Calu3 (cell line): ENCODE measurements at regions not wholly inside any gene's neighbourhood (a gene's known extent, or its start where the extent isn't known, plus 50 kb on each side); places are given as distances from the start of the nearest gene placed in this dataset.

ENCODE experiments used
- BruUV-seq: library from RNA; stranded (reverse); fragments of 400-500 nt; replicated peaks from 2 replicates; lab custom pipeline; 2021; lab: Mats Ljungman, UMichigan
- CTCF ChIA-PET: fragments of 300-600 bp; sonication (Branson Sonifier 250); formaldehyde crosslinking; loops from one replicate; lab custom pipeline; 2022; ENCODE audit warnings: antibody characterized with exemption; lab: Charles Lee
- DNase-seq: peaks from one replicate; pipeline ENCODE4 v3.0.0; 2022
- H3K27ac Mint-ChIP-seq: one replicate; pipeline ENCODE4 v1.8.0; 2022; ENCODE audit warnings: mixed read lengths; ENCODE audit not compliant: unreplicated experiment
- H3K27me3 Mint-ChIP-seq: one replicate; pipeline ENCODE4 v1.8.0; 2022; ENCODE audit warnings: mixed read lengths; ENCODE audit not compliant: unreplicated experiment
- H3K36me3 Mint-ChIP-seq: one replicate; pipeline ENCODE4 v1.8.0; 2022; ENCODE audit warnings: mild to moderate bottlenecking, moderate library complexity, mixed read lengths; ENCODE audit not compliant: insufficient read depth, unreplicated experiment
- H3K4me1 Mint-ChIP-seq: one replicate; pipeline ENCODE4 v1.8.0; 2022; ENCODE audit warnings: mild to moderate bottlenecking, low read depth, mixed read lengths; ENCODE audit not compliant: unreplicated experiment
- H3K4me3 Mint-ChIP-seq: one replicate; pipeline ENCODE4 v1.8.0; 2022; ENCODE audit warnings: mild to moderate bottlenecking, low read depth, moderate library complexity, mixed read lengths; ENCODE audit not compliant: unreplicated experiment
- H3K9me3 Mint-ChIP-seq: one replicate; pipeline ENCODE4 v1.8.0; 2022; ENCODE audit warnings: low read depth, mixed read lengths; ENCODE audit not compliant: unreplicated experiment
- intact Hi-C: fragments of 100-400 bp; cut with micrococcal nuclease; formaldehyde crosslinking; loops from one replicate; pipeline ENCODE4 v1.10.0; 2022; ENCODE audit not compliant: unreplicated experiment
- TF ChIP-seq, protein P1 (sequence below): fragments of 200-600 bp; IDR thresholded peaks from one replicate; pipeline ENCODE4 v1.8.0; 2022; ENCODE audit warnings: antibody characterized with exemption; ENCODE audit not compliant: unreplicated experiment

DNA sequence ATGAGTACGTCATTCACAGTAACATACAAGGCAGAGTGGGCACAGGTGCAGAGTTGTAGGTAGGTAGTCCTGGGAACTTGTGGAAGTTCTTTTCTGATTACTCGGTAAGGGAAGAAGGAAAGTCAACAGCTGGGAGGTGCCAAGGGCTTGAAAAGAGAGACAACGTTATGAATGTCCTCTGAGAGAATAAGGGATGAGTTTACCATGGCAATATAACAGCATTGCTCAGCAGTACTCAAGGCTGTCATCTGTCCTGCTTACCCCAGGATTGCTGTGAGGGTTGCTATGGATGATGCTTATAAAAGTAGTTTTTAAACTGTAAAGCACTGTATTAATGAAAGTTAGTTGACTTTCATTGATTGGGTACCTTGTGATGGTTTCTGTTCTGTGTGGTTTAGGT is 369.1 kb upstream of the SGCD start:
- no peak for DNase-seq
- Mint-ChIP-seq H3K27ac (no peak overlapping the region), H3K4me1 (no peaks in the 10 kb centered on the region), H3K27me3 (no peaks in the 10 kb centered on the region), H3K4me3 (no peak overlapping the region), H3K36me3 (no peaks in the 10 kb centered on the region), H3K9me3 (no peaks in the 10 kb centered on the region)
- TF ChIP-seq, protein P1, sequence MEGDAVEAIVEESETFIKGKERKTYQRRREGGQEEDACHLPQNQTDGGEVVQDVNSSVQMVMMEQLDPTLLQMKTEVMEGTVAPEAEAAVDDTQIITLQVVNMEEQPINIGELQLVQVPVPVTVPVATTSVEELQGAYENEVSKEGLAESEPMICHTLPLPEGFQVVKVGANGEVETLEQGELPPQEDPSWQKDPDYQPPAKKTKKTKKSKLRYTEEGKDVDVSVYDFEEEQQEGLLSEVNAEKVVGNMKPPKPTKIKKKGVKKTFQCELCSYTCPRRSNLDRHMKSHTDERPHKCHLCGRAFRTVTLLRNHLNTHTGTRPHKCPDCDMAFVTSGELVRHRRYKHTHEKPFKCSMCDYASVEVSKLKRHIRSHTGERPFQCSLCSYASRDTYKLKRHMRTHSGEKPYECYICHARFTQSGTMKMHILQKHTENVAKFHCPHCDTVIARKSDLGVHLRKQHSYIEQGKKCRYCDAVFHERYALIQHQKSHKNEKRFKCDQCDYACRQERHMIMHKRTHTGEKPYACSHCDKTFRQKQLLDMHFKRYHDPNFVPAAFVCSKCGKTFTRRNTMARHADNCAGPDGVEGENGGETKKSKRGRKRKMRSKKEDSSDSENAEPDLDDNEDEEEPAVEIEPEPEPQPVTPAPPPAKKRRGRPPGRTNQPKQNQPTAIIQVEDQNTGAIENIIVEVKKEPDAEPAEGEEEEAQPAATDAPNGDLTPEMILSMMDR = no peak
- intact Hi-C loops = no loop called here
- BruUV-seq = no TSS peak
- CTCF ChIA-PET = no interaction called here

DNA sequence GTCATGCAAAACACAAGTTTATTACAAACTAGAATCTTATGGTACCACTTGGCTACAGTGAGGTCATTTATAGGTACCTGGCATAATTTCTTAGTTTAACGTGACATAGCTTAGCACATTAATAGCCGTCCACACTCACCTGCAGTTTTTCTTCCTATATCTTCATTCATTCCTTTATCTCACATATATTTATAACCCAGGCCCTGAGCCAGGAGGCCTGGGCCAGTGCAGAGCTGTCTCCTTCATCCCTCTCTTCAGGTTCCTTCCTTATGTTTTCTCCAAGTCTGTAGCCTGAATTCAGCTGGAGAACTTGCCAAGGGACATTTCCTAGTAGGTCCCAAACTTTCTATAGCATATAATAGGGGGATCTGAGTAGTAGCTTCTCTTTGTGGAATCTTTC is 367.9 kb upstream of the SGCD start:
- intact Hi-C loops = no loop called here
- DNase-seq = no peak
- TF ChIP-seq, protein P1 = no peak
- no peaks in the 10 kb centered on the region for H3K27me3 Mint-ChIP-seq
- CTCF ChIA-PET = interaction anchor here (0.8 kb wide), 1 partner anchor 11 kb away, joined by 3 read pairs; no protein-coding TSS in a partner anchor
- H3K4me1 Mint-ChIP-seq = no peaks in the 10 kb centered on the region
- no peaks in the 10 kb centered on the region for H3K9me3 Mint-ChIP-seq
- H3K4me3 Mint-ChIP-seq = no peak overlapping the region
- no TSS peak for BruUV-seq
- no peak overlapping the region for H3K27ac Mint-ChIP-seq
- H3K36me3 Mint-ChIP-seq = no peaks in the 10 kb centered on the region

DNA sequence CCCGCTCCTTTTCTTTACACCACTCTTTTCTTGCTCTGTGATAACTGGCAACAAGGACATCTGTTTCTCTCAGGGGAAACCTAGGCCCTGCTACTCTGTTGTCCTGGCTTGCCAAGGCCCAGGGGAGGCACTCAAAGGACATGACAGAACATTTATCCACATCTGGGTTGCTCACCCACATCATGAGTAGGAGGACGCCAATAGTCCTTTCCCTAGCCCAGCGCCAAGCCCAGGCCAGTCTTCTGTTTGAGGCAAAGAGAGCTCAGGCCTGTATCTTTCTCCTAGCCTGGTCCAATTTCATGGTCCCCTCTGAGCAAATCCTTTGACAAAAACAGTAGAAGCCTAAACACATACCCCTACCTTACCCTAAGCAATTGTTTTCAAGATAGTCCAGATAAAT is 366.8 kb upstream of the SGCD start:
- Mint-ChIP-seq H3K27ac (no peak overlapping the region), H3K27me3 (no peaks in the 10 kb centered on the region), H3K9me3 (no peaks in the 10 kb centered on the region), H3K4me3 (no peak overlapping the region), H3K36me3 (no peaks in the 10 kb centered on the region), H3K4me1 (no peaks in the 10 kb centered on the region)
- TF ChIP-seq, protein P1 = no peak
- DNase-seq = no peak
- CTCF ChIA-PET = no interaction called here
- BruUV-seq = no TSS peak
- intact Hi-C loops = no loop called here

DNA sequence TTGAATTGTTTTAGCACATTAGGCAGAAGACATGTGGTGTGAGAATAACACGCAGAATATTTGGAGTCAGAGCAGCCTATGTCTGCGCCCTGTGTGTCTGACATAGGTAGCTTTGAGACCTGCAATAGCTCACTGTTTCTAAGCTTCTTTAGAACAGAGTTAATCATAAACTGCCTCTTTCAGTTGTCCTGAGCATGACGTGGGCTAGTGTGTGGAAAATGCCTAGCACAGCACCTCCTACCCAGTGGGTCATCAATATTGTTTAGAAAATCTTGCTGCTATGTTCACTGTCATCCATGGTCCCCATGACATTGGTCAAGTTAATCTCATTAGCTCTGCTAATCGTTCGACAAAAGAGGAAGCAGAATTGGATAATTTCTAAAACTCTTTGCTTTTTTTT is 357.4 kb upstream of the SGCD start:
- DNase-seq = no peak
- intact Hi-C loops = no loop called here
- no peaks in the 10 kb centered on the region for H3K36me3 Mint-ChIP-seq
- H3K4me1 Mint-ChIP-seq = no peaks in the 10 kb centered on the region
- TF ChIP-seq, protein P1 = no peak
- H3K9me3 Mint-ChIP-seq = peaks cover 4% of the 10 kb centered on the region
- H3K27ac Mint-ChIP-seq = no peak overlapping the region
- no peak overlapping the region for H3K4me3 Mint-ChIP-seq
- H3K27me3 Mint-ChIP-seq = no peaks in the 10 kb centered on the region
- CTCF ChIA-PET = interaction anchor here (0.6 to 1.2 kb wide), 3 partner anchors 10 to 827 kb away, joined by 3 to 6 read pairs (median 3); no protein-coding TSS in a partner anchor
- BruUV-seq = no TSS peak
